ENCODE measurements at regions not wholly inside any gene's neighbourhood (a gene's known extent, or its start where the extent isn't known, plus 50 kb on each side); places are given as distances from the start of the nearest gene placed in this dataset.

DNA sequence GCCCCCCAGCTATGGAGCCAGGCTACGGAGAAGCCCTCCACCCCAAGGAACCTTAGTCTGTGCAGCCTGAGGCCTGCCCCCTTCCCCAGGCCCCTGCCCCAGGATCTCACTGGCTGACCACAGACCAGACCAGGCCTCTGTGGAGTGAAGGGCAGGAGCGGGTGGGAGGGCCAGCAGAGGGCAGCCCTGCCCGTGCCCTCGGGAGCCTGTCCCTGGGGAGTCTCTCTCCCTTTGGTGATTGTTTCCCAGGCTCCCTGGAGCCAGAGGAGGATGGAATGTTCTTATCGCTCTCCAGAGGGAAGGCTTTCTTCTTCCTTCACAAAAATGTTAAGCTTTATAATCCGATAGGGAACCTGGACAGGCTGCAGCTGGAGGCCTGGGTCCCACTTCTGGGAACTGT lies 455.3 kb downstream of the SOX6 start:
- TF ChIP-seq POLR2A (IDR thresholded peaks at IDR 0.05) = no peak
- TF ChIP-seq, protein P1, sequence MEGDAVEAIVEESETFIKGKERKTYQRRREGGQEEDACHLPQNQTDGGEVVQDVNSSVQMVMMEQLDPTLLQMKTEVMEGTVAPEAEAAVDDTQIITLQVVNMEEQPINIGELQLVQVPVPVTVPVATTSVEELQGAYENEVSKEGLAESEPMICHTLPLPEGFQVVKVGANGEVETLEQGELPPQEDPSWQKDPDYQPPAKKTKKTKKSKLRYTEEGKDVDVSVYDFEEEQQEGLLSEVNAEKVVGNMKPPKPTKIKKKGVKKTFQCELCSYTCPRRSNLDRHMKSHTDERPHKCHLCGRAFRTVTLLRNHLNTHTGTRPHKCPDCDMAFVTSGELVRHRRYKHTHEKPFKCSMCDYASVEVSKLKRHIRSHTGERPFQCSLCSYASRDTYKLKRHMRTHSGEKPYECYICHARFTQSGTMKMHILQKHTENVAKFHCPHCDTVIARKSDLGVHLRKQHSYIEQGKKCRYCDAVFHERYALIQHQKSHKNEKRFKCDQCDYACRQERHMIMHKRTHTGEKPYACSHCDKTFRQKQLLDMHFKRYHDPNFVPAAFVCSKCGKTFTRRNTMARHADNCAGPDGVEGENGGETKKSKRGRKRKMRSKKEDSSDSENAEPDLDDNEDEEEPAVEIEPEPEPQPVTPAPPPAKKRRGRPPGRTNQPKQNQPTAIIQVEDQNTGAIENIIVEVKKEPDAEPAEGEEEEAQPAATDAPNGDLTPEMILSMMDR (IDR thresholded peaks at IDR 0.05) = peak; percentile 8 to 57 (median 44)
